Ectodermal cell (in vitro differentiated cells): ENCODE measurements at regions not wholly inside any gene's neighbourhood (a gene's known extent, or its start where the extent isn't known, plus 50 kb on each side); places are given as distances from the start of the nearest gene placed in this dataset.

ENCODE experiments used
- H3K27ac ChIP-seq: 2 replicates; pipeline ENCODE4 v1.7.0; 2013; ENCODE audit warnings: mild to moderate bottlenecking, low read depth, low read length; ENCODE audit not compliant: insufficient read depth, poor library complexity, severe bottlenecking
- H3K27me3 ChIP-seq: 2 replicates; pipeline ENCODE4 v1.7.0; 2013; ENCODE audit warnings: mild to moderate bottlenecking, low read length; ENCODE audit not compliant: insufficient read depth, control insufficient read depth, poor library complexity, severe bottlenecking
- H3K36me3 ChIP-seq: one replicate; pipeline ENCODE4 v1.7.0; 2013; ENCODE audit warnings: low read length; ENCODE audit not compliant: control insufficient read depth, insufficient read depth
- H3K4me1 ChIP-seq: one replicate; pipeline ENCODE4 v1.7.0; 2013; ENCODE audit warnings: low read length; ENCODE audit not compliant: control insufficient read depth, insufficient read depth
- H3K4me3 ChIP-seq: 2 replicates; pipeline ENCODE4 v1.7.0; 2013; ENCODE audit warnings: low read depth, low read length, control low read depth; ENCODE audit not compliant: insufficient read depth
- H3K9me3 ChIP-seq: 2 replicates; pipeline ENCODE4 v1.7.0; 2013; ENCODE audit warnings: mild to moderate bottlenecking, low read length, moderate library complexity; ENCODE audit not compliant: control insufficient read depth
- WGBS, 2 experiments: methylation state at CpG; one replicate each; pipeline ENCODE4 v1.1.7; 2013; ENCODE audit warnings: missing lambda C conversion rate in 2 of 2; 5-methylcytosine and 5-hydroxymethylcytosine counted together

DNA sequence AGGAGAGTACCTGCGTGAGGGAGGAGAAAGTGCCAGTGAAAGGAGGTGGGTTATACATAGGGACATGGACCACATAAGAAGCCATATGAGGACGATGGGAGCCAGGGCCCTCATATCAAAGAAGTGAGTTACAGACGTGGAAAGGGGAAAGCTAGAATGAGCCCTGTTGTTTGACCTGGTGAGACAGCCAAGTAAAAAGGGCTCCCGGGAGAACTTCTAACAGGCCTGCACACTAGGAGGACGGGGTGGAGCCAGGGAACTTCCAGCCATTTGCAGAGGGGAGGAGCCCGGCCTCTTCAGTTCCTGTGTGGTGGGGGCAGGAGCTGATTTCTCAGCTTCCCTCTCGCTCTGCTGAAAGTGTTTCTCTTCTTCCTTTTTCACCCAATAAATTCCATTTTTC lies 84.1 kb upstream of the SLC66A3 start:
- H3K4me3 ChIP-seq = no peak overlapping the region
- no peaks in the 10 kb centered on the region for H3K27me3 ChIP-seq
- H3K27ac ChIP-seq = no peak overlapping the region
- WGBS, 2 experiments = 60% methylated on average over 7 of the region's 7 CpGs
- H3K36me3 ChIP-seq = no peaks in the 10 kb centered on the region
- H3K9me3 ChIP-seq = no peaks in the 10 kb centered on the region
- H3K4me1 ChIP-seq = peaks cover 5% of the 10 kb centered on the region

- peaks cover 5% of the 10 kb centered on the region for H3K4me1 ChIP-seq
- H3K27me3 ChIP-seq = no peaks in the 10 kb centered on the region
- 74 to 83% methylated on average over 2 of the region's 2 CpGs for WGBS, 2 experiments
- H3K9me3 ChIP-seq = no peaks in the 10 kb centered on the region
- no peak overlapping the region for H3K27ac ChIP-seq
- H3K36me3 ChIP-seq = no peaks in the 10 kb centered on the region
- no peak overlapping the region for H3K4me3 ChIP-seq
Measured at GRCh38 chr2:11071939-11072338, 83.3 kb upstream of the SLC66A3 start.

DNA sequence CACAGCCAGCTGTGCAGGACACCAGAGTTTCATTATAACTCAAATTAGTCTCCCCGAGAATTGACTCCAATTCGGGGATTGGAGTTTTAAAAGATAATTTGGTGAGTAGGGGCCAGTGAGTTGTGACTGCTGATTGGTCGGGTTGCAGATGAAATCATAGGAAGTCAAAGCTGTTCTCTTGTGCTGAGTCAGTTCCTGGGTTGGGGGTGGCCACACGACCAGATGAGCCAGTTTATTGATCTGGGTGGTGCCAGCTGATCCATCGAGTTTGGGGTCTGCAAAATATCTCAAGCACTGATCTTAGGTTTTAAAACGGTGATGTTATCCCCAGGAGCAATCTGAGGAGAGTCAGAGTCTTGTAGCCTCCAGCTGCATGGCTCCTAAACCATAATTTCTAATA lies 82.7 kb upstream of the SLC66A3 start:
- WGBS, 2 experiments = 81 to 84% methylated on average over 6 of the region's 6 CpGs
- Histone ChIP-seq H3K36me3 (no peaks in the 10 kb centered on the region), H3K4me1 (peaks cover 5% of the 10 kb centered on the region), H3K27ac (no peak overlapping the region), H3K9me3 (no peaks in the 10 kb centered on the region), H3K27me3 (no peaks in the 10 kb centered on the region), H3K4me3 (no peak overlapping the region)

DNA sequence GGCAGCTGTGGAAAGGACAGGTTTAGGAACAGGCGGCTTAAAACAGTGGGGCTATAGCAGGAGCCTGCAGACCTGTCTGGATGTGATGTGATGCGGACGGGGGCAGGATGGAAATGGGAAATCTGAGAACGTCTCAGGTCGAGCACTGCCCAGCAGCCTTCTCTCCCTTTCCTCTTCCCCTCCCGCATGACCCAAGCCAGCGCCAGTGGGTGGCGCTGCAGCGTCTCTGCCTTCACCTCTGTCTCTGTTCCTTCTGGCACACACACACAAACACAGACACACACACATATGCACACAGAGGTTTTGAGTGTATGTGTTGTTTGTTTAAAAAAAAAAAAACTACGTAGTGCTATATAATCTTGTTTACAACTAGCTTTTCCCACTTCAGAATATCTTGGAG lies 82.0 kb upstream of the SLC66A3 start:
- Histone ChIP-seq H3K4me3 (no peak overlapping the region), H3K4me1 (peaks cover 5% of the 10 kb centered on the region), H3K9me3 (no peaks in the 10 kb centered on the region), H3K27me3 (no peaks in the 10 kb centered on the region), H3K27ac (no peak overlapping the region), H3K36me3 (no peaks in the 10 kb centered on the region)
- 8 to 11% methylated on average over 9 to 10 of the region's 10 CpGs for WGBS, 2 experiments

GRCh38 chr2:11073776-11074175 lies 81.5 kb upstream of the SLC66A3 start:
- WGBS, 2 experiments = 92 to 93% methylated on average over 7 of the region's 7 CpGs
- H3K4me1 ChIP-seq = peaks cover 5% of the 10 kb centered on the region
- H3K27ac ChIP-seq = no peak overlapping the region
- H3K27me3 ChIP-seq = no peaks in the 10 kb centered on the region
- no peaks in the 10 kb centered on the region for H3K36me3 ChIP-seq
- H3K9me3 ChIP-seq = no peaks in the 10 kb centered on the region
- H3K4me3 ChIP-seq = no peak overlapping the region

GRCh38 chr2:11074246-11074820 lies 80.9 kb upstream of the SLC66A3 start:
- 93 to 94% methylated on average over 13 of the region's 13 CpGs for WGBS, 2 experiments
- no peak overlapping the region for H3K4me3 ChIP-seq
- H3K36me3 ChIP-seq = no peaks in the 10 kb centered on the region
- H3K4me1 ChIP-seq = peaks cover 5% of the 10 kb centered on the region
- H3K27ac ChIP-seq = no peak overlapping the region
- no peaks in the 10 kb centered on the region for H3K27me3 ChIP-seq
- no peaks in the 10 kb centered on the region for H3K9me3 ChIP-seq

- Histone ChIP-seq H3K36me3 (no peaks in the 10 kb centered on the region), H3K9me3 (no peaks in the 10 kb centered on the region), H3K4me3 (no peak overlapping the region), H3K27me3 (no peaks in the 10 kb centered on the region), H3K27ac (no peak overlapping the region), H3K4me1 (peaks cover 5% of the 10 kb centered on the region)
- WGBS, 2 experiments = 94 to 96% methylated on average over 5 of the region's 5 CpGs
Measured at GRCh38 chr2:11075221-11075620, 80.0 kb upstream of the SLC66A3 start.

DNA sequence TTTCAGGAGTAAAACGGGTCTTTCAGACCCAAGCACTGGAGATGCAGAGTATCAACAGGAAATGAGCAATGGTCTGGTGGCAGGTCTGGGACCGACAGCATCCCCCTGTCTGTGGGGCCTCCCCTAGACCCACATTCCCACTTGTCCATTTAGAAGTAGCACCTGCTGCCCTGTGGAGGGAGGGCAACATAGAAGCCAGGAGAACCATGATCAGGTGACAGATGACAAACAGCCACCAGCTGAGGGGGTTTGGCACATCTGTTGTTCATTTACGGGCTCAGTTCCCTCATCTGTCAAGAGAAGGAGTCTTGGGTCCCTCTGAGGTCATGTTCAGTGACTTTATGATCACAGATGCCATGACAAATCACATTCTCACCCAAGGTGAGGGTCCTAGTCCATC lies 77.9 kb upstream of the SLC66A3 start:
- 75 to 83% methylated on average over 3 of the region's 3 CpGs for WGBS, 2 experiments
- Histone ChIP-seq H3K27ac (no peak overlapping the region), H3K9me3 (no peaks in the 10 kb centered on the region), H3K27me3 (no peaks in the 10 kb centered on the region), H3K4me1 (no peaks in the 10 kb centered on the region), H3K4me3 (no peak overlapping the region), H3K36me3 (no peaks in the 10 kb centered on the region)

- Histone ChIP-seq H3K4me1 (no peaks in the 10 kb centered on the region), H3K27me3 (no peaks in the 10 kb centered on the region), H3K9me3 (no peaks in the 10 kb centered on the region), H3K27ac (no peak overlapping the region), H3K36me3 (no peaks in the 10 kb centered on the region), H3K4me3 (no peak overlapping the region)
- WGBS, 2 experiments = 87 to 92% methylated on average over 8 of the region's 8 CpGs
Measured at GRCh38 chr2:11079136-11079824, 76.0 kb upstream of the SLC66A3 start.

- H3K36me3 ChIP-seq = no peaks in the 10 kb centered on the region
- WGBS, 2 experiments = 86 to 89% methylated on average over 15 to 18 of the region's 20 CpGs
Measured at GRCh38 chr2:11080253-11081115, 74.8 kb upstream of the SLC66A3 start.

More at GRCh38 chr2:11080253-11081115, 74.8 kb upstream of the SLC66A3 start:
- no peaks in the 10 kb centered on the region for H3K9me3 ChIP-seq
- H3K4me1 ChIP-seq = no peaks in the 10 kb centered on the region
- no peak overlapping the region for H3K4me3 ChIP-seq
- no peak overlapping the region for H3K27ac ChIP-seq
- no peaks in the 10 kb centered on the region for H3K27me3 ChIP-seq
